ENCODE measurements at regions not wholly inside any gene's neighbourhood (a gene's known extent, or its start where the extent isn't known, plus 50 kb on each side); places are given as distances from the start of the nearest gene placed in this dataset.

DNA sequence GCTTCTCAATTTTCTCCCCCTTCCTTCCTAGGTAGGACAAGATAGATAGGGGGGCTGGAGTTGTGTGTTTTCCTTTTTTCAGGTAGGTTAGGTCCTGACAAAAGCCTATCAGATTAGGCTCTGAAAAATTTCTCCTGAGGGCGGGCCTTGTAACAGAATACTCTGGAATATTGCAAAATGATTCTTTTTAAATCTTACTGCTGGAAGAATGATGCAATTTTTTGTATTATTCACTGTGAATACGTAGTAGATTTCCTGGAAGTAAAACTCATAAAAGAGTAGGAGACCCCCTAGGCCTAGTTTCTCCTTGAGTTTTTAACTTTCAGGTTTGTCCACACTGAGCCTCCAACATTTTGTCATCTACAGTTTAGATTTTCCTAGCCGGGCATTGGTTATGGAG lies 1701.8 kb downstream of the EFNA5 start:
- TF ChIP-seq POLR2A (IDR thresholded peaks at IDR 0.05; ENCODE audit: low read depth, low read length): no peak
- TF ChIP-seq POLR2AphosphoS5 (IDR thresholded peaks at IDR 0.05; ENCODE audit: insufficient read depth, low read depth, low read length): no peak
- TF ChIP-seq, protein P1, sequence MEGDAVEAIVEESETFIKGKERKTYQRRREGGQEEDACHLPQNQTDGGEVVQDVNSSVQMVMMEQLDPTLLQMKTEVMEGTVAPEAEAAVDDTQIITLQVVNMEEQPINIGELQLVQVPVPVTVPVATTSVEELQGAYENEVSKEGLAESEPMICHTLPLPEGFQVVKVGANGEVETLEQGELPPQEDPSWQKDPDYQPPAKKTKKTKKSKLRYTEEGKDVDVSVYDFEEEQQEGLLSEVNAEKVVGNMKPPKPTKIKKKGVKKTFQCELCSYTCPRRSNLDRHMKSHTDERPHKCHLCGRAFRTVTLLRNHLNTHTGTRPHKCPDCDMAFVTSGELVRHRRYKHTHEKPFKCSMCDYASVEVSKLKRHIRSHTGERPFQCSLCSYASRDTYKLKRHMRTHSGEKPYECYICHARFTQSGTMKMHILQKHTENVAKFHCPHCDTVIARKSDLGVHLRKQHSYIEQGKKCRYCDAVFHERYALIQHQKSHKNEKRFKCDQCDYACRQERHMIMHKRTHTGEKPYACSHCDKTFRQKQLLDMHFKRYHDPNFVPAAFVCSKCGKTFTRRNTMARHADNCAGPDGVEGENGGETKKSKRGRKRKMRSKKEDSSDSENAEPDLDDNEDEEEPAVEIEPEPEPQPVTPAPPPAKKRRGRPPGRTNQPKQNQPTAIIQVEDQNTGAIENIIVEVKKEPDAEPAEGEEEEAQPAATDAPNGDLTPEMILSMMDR (IDR thresholded peaks at IDR 0.05; ENCODE audit: extremely low read depth in 1 of 2, insufficient read depth in 1 of 2, low read depth in 1 of 2, low read length in 2 of 2): no peak
- no peak for TF ChIP-seq FOS (IDR thresholded peaks at IDR 0.05; ENCODE audit: borderline replicate concordance, insufficient read depth, low read length)
- TF ChIP-seq EZH2 (IDR thresholded peaks at IDR 0.05; ENCODE audit: borderline replicate concordance, low read depth, low read length, severe bottlenecking): no peak
- no peak for TF ChIP-seq JUN (IDR thresholded peaks at IDR 0.05; ENCODE audit: borderline replicate concordance, insufficient read depth, insufficient read length, low read depth)
- TF ChIP-seq, protein P2, sequence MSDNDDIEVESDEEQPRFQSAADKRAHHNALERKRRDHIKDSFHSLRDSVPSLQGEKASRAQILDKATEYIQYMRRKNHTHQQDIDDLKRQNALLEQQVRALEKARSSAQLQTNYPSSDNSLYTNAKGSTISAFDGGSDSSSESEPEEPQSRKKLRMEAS (IDR thresholded peaks at IDR 0.05; ENCODE audit: insufficient read depth, insufficient read length): no peak
- no peak for TF ChIP-seq MYC (IDR thresholded peaks at IDR 0.05; ENCODE audit: low read depth, low read length)
- no peak for TF ChIP-seq GATA2 (IDR thresholded peaks at IDR 0.05; ENCODE audit: insufficient read depth, insufficient read length, low read depth, low read length)

All from endothelial cell of umbilical vein (primary cell).